SK-N-SH (cell line): ENCODE measurements at regions not wholly inside any gene's neighbourhood (a gene's known extent, or its start where the extent isn't known, plus 50 kb on each side); places are given as distances from the start of the nearest gene placed in this dataset.

ENCODE experiments used
- CTCF ChIA-PET: fragments of 300-600, 350-600 bp; formaldehyde crosslinking; extraction: SDS; loops from one replicate; lab custom pipeline; 2021; lab: Yijun Ruan, JAX
- POLR2A ChIA-PET: fragments of 350-600 bp; sonication (Branson Sonifier 250); formaldehyde crosslinking; extraction: SDS; loops from one replicate; lab custom pipeline; 2020; ENCODE audit warnings: antibody characterized with exemption, inconsistent platforms; lab: Yijun Ruan, JAX
- DNase-seq: peaks from one replicate; pipeline ENCODE4 v3.0.0; 2012
- H2AFZ ChIP-seq: fragments of 200-600 bp; sonication (generic); 2 replicates; pipeline ENCODE4 v1.8.1; 2016; ENCODE audit warnings: antibody characterized with exemption, mild to moderate bottlenecking, low read depth
- H3F3A ChIP-seq: fragments of 200-600 bp; sonication (generic); replicated peaks from 2 replicates; pipeline ENCODE3; 2016; ENCODE audit warnings: antibody characterized with exemption, mild to moderate bottlenecking; ENCODE audit not compliant: insufficient read depth
- H3K27ac ChIP-seq, 2 experiments: fragments of 200-500 bp in 1 of 2; fragments of 200-600 bp in 1 of 2; sonication (Bioruptor generic) in 1 of 2; sonication (generic), shearing (Covaris generic) in 1 of 2; 2 replicates each; pipeline versions ENCODE4 v1.5.1 to v1.6.1; 2014 to 2016; ENCODE audit warnings: low read depth in 2 of 2, inconsistent platforms in 1 of 2, low read length in 1 of 2, mild to moderate bottlenecking in 1 of 2, mixed read lengths in 1 of 2
- H3K27me3 ChIP-seq: fragments of 200-600 bp; sonication (generic), shearing (Covaris generic); 2 replicates; pipeline ENCODE4 v1.6.1; 2016; ENCODE audit warnings: mixed run types; ENCODE audit not compliant: insufficient read depth
- H3K36me3 ChIP-seq, 2 experiments: fragments of 200-500 bp in 1 of 2; fragments of 200-600 bp in 1 of 2; sonication (Bioruptor generic) in 1 of 2; sonication (generic) in 1 of 2; replicated peaks in 1 of 2; 2 replicates each; pipeline versions ENCODE3 to v1.5.1; 2014 to 2016; ENCODE audit warnings: low read length in 1 of 2, mild to moderate bottlenecking in 1 of 2; ENCODE audit not compliant: insufficient read depth in 2 of 2, control insufficient read depth in 1 of 2
- H3K4me1 ChIP-seq, 2 experiments: fragments of 200-500 bp in 1 of 2; fragments of 200-600 bp in 1 of 2; sonication (Bioruptor generic) in 1 of 2; sonication (generic), shearing (Covaris generic) in 1 of 2; 2 replicates each; pipeline versions ENCODE4 v1.5.1 to v1.6.1; 2014 to 2016; ENCODE audit warnings: low read depth in 1 of 2, low read length in 1 of 2, mixed run types in 1 of 2; ENCODE audit not compliant: insufficient read depth in 2 of 2, control insufficient read depth in 1 of 2
- H3K4me2 ChIP-seq: fragments of 200-600 bp; sonication (generic), shearing (Covaris generic); 2 replicates; pipeline ENCODE4 v1.6.1; 2017; ENCODE audit warnings: mixed run types
- H3K4me3 ChIP-seq, 2 experiments: fragments of 200-500 bp in 1 of 2; fragments of 200-600 bp in 1 of 2; sonication (Bioruptor generic) in 1 of 2; sonication (generic), shearing (Covaris generic) in 1 of 2; 2 replicates each; pipeline versions ENCODE4 v1.5.1 to v1.8.1; 2014 to 2016; ENCODE audit warnings: low read depth in 2 of 2, inconsistent platforms in 1 of 2, low read length in 1 of 2, mild to moderate bottlenecking in 1 of 2, mixed read lengths in 1 of 2, moderate library complexity in 1 of 2
- H3K79me2 ChIP-seq: fragments of 200-600 bp; sonication (generic); 2 replicates; pipeline ENCODE4 v1.8.1; 2017; ENCODE audit warnings: mild to moderate bottlenecking; ENCODE audit not compliant: insufficient read depth
- H3K9ac ChIP-seq: fragments of 200-600 bp; sonication (generic); 2 replicates; pipeline ENCODE4 v1.6.1; 2017; ENCODE audit warnings: mixed run types
- H3K9me2 ChIP-seq: fragments of 200-600 bp; sonication (generic); 2 replicates; pipeline ENCODE4 v1.6.1; 2017; ENCODE audit warnings: mixed run types
- H3K9me3 ChIP-seq: fragments of 200-600 bp; sonication (generic); 2 replicates; pipeline ENCODE4 v1.6.1; 2017; ENCODE audit warnings: mixed run types, mild to moderate bottlenecking, moderate library complexity
- H4K20me1 ChIP-seq: fragments of 200-600 bp; sonication (generic); 2 replicates; pipeline ENCODE4 v1.6.1; 2017; ENCODE audit warnings: mild to moderate bottlenecking, mixed run types; ENCODE audit not compliant: insufficient read depth
- CHD2 ChIP-seq: fragments of 150-350 bp; IDR thresholded peaks from 2 replicates; pipeline ENCODE4 v1.6.1; 2018; ENCODE audit warnings: low read length; ENCODE audit not compliant: partially characterized antibody
- ELF1 ChIP-seq: IDR thresholded peaks from 2 replicates; pipeline ENCODE4 v1.4.0; 2012
- EP300 ChIP-seq, 2 experiments: IDR thresholded peaks; 2 replicates each; pipeline versions ENCODE4 v1.4.0 to v1.6.1; 2012; ENCODE audit warnings: borderline replicate concordance in 1 of 2, low read depth in 1 of 2, low read length in 1 of 2
- EZH2phosphoT487 ChIP-seq: fragments of 200-600 bp; sonication (generic); IDR thresholded peaks from 2 replicates; pipeline ENCODE4 v1.6.1; 2017; ENCODE audit warnings: low read depth, mixed run types, mild to moderate bottlenecking, antibody characterized with exemption, moderate library complexity, borderline replicate concordance
- FOXJ3 ChIP-seq: sonication (generic); formaldehyde crosslinking; IDR thresholded peaks from 2 replicates; pipeline ENCODE4 v1.5.1; 2020; ENCODE audit warnings: mild to moderate bottlenecking, missing genetic modification reagents
- FOXM1 ChIP-seq: IDR thresholded peaks from 2 replicates; pipeline ENCODE4 v1.4.0; 2012; ENCODE audit warnings: low read depth, mild to moderate bottlenecking
- GABPA ChIP-seq: IDR thresholded peaks from 2 replicates; pipeline ENCODE4 v1.4.0; 2012; ENCODE audit warnings: low read depth, mild to moderate bottlenecking
- GATA2 ChIP-seq: sonication (generic); formaldehyde crosslinking; IDR thresholded peaks from 2 replicates; pipeline ENCODE4 v1.5.0; 2020; ENCODE audit warnings: mild to moderate bottlenecking, missing genetic modification reagents
- MXI1 ChIP-seq: IDR thresholded peaks from 2 replicates; pipeline ENCODE4 v1.6.1; 2012; ENCODE audit warnings: mild to moderate bottlenecking, low read depth, low read length, improper control_type of control experiment
- NFIC ChIP-seq: IDR thresholded peaks from 2 replicates; pipeline ENCODE4 v1.4.0; 2012; ENCODE audit warnings: borderline replicate concordance
- POLR2AphosphoS5 ChIP-seq: IDR thresholded peaks from 2 replicates; pipeline ENCODE4 v1.6.1; 2012; ENCODE audit warnings: low read depth, low read length
- RAD21 ChIP-seq: IDR thresholded peaks from 2 replicates; pipeline ENCODE4 v1.6.1; 2012; ENCODE audit warnings: mild to moderate bottlenecking, low read length
- RCOR1 ChIP-seq: fragments of 150-350 bp; IDR thresholded peaks from 2 replicates; pipeline ENCODE4 v1.6.1; 2017; ENCODE audit warnings: antibody characterized with exemption, low read length
- RFX5 ChIP-seq: IDR thresholded peaks from 2 replicates; pipeline ENCODE4 v1.6.1; 2012; ENCODE audit warnings: mild to moderate bottlenecking, improper control_type of control experiment, low read length
- RXRA ChIP-seq: IDR thresholded peaks from 2 replicates; pipeline ENCODE4 v1.4.0; 2012; ENCODE audit warnings: low read depth, mild to moderate bottlenecking, borderline replicate concordance
- SMC3 ChIP-seq: IDR thresholded peaks from 2 replicates; pipeline ENCODE4 v1.6.1; 2012; ENCODE audit warnings: low read depth, low read length, improper control_type of control experiment
- TCF12 ChIP-seq: IDR thresholded peaks from 2 replicates; pipeline ENCODE4 v1.4.0; 2012
- TEAD4 ChIP-seq: IDR thresholded peaks from 2 replicates; pipeline ENCODE4 v1.4.0; 2012; ENCODE audit warnings: mild to moderate bottlenecking, borderline replicate concordance; ENCODE audit not compliant: insufficient read depth
- YY1 ChIP-seq: IDR thresholded peaks from 2 replicates; pipeline ENCODE4 v1.4.0; 2012; ENCODE audit warnings: low read depth, mild to moderate bottlenecking
- ZBTB33 ChIP-seq: IDR thresholded peaks from 2 replicates; pipeline ENCODE4 v1.4.0; 2012; ENCODE audit warnings: low read depth, borderline replicate concordance
- WGBS: methylation state at CpG from one replicate; pipeline ENCODE4 v1.1.6; 2017; ENCODE audit warnings: low lambda C conversion rate; 5-methylcytosine and 5-hydroxymethylcytosine counted together
- TF ChIP-seq, protein P1 (sequence below): IDR thresholded peaks from 2 replicates; pipeline ENCODE4 v1.4.0; 2012; ENCODE audit warnings: low read depth, borderline replicate concordance
- TF ChIP-seq, protein P2 (sequence below): IDR thresholded peaks from 2 replicates; pipeline ENCODE4 v1.4.0; 2012; ENCODE audit warnings: low read depth

DNA sequence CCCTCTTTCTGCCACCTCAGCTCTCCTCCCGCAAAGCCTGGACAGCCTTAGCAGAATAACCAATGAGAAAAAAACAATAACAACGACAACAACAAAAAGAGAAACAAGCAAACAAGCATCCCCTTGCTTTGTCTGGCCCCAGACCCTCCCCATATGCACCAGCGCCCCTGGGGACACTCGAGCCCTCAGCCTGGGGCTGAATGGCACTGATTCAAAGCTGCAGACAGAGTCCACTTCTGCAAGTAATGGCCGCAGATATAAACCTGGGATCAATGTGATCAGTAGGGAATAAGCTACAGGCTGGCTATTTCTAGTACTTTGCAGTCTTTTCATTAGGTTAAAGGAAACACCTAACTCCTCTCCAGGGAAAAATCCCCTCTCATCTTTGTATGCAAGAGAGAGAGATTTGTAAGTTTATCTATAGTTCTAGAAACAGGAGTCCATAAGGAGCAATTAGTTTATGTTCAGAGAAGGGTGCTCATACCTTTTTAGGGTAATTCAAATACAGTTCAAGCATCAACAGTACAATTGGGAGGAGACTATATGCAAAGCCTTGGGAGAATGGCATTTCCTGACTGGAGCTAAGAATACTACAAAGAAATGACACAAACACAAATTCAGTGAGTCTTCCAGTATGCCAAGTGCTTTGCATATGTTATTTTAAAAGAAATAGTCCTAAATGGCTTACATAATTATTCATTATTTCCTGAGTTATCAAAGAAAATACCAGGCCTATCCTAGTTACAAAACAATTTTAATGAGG, 122.3 kb upstream of the DDX18 start:
- H2AFZ ChIP-seq: no peak overlapping the region
- peak overlapping the region in 1 of 2 experiments; percentile 99; a peak in 2 of 4 replicates for H3K27ac ChIP-seq
- H4K20me1 ChIP-seq: no peaks in the 10 kb centered on the region
- peaks cover 0 to 37% of the 10 kb centered on the region in 2 experiments; a peak in 2 of 4 replicates for H3K4me1 ChIP-seq
- H3K27me3 ChIP-seq: no peaks in the 10 kb centered on the region
- 10% methylated on average over 5 of the region's 5 CpGs for WGBS
- DNase-seq: no peak
- H3K9ac ChIP-seq: no peak overlapping the region
- TF ChIP-seq GATA2 (no peak), ZBTB33 (no peak), RAD21 (no peak), RCOR1 (no peak)
- no peak overlapping the region for H3K4me3 ChIP-seq
- no peaks in the 10 kb centered on the region for H3F3A ChIP-seq
- no peaks in the 10 kb centered on the region for H3K79me2 ChIP-seq
- CTCF ChIA-PET: interaction anchor here (0.9 to 1.5 kb wide), 6 partner anchors 16 to 222 kb away, joined by 3 to 6 read pairs (median 4); no protein-coding TSS in a partner anchor
- H3K9me3 ChIP-seq: no peaks in the 10 kb centered on the region
- POLR2A ChIA-PET: interaction anchor here (0.6 to 3.4 kb wide), 9 partner anchors 22 to 422 kb away, joined by 3 to 30 read pairs (median 7); no protein-coding TSS in a partner anchor
- H3K9me2 ChIP-seq: no peaks in the 10 kb centered on the region
- no peaks in the 10 kb centered on the region for H3K36me3 ChIP-seq
- H3K4me2 ChIP-seq: no peak overlapping the region

- no peaks in the 10 kb centered on the region for H3K27me3 ChIP-seq
- H2AFZ ChIP-seq: no peak overlapping the region
- no peak overlapping the region for H3K9ac ChIP-seq
- WGBS: 10% methylated on average over 4 of the region's 4 CpGs
- H3F3A ChIP-seq: no peaks in the 10 kb centered on the region
- ChIA-PET POLR2A (interaction anchor here (1.0 to 3.4 kb wide), 9 partner anchors 10 to 424 kb away, joined by 3 to 30 read pairs (median 7); no protein-coding TSS in a partner anchor), CTCF (interaction anchor here (0.9 to 2.8 kb wide), 4 partner anchors 23 to 223 kb away, joined by 3 to 12 read pairs (median 6); no protein-coding TSS in a partner anchor)
- no peaks in the 10 kb centered on the region for H4K20me1 ChIP-seq
- peak; percentile 39 for DNase-seq
- no peaks in the 10 kb centered on the region for H3K9me3 ChIP-seq
- H3K9me2 ChIP-seq: no peaks in the 10 kb centered on the region
- H3K4me3 ChIP-seq: no peak overlapping the region
- H3K27ac ChIP-seq: peak overlapping the region in 1 of 2 experiments; percentile 99; a peak in 2 of 4 replicates
- H3K36me3 ChIP-seq: no peaks in the 10 kb centered on the region
- peaks cover 0 to 37% of the 10 kb centered on the region in 2 experiments; a peak in 2 of 4 replicates for H3K4me1 ChIP-seq
- H3K4me2 ChIP-seq: no peak overlapping the region
- no peaks in the 10 kb centered on the region for H3K79me2 ChIP-seq
- TF ChIP-seq NFIC: no peak
- no peak for TF ChIP-seq GABPA
- no peak for TF ChIP-seq YY1
- no peak for TF ChIP-seq FOXM1
- TF ChIP-seq ELF1: no peak
- TF ChIP-seq, protein P1, sequence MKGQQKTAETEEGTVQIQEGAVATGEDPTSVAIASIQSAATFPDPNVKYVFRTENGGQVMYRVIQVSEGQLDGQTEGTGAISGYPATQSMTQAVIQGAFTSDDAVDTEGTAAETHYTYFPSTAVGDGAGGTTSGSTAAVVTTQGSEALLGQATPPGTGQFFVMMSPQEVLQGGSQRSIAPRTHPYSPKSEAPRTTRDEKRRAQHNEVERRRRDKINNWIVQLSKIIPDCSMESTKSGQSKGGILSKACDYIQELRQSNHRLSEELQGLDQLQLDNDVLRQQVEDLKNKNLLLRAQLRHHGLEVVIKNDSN: no peak
- peak; percentile 98 for TF ChIP-seq FOXJ3
- peak; percentile 91 for TF ChIP-seq CHD2
- peak; percentile 44 to 100; a peak in 3 of 4 replicates for TF ChIP-seq EP300 (IDR thresholded peaks at IDR 0.05; ENCODE audit: borderline replicate concordance in 1 of 2, low read depth in 1 of 2, low read length in 1 of 2)
- TF ChIP-seq MXI1: peak; percentile 60; the same call in 1 of the 2 replicates
- peak; percentile 18; the same call in 1 of the 2 replicates for TF ChIP-seq POLR2AphosphoS5
- no peak for TF ChIP-seq ZBTB33
- peak; percentile 79 for TF ChIP-seq TEAD4
- TF ChIP-seq TCF12: peak; percentile 61
- TF ChIP-seq EZH2phosphoT487: no peak
- TF ChIP-seq GATA2: peak; percentile 99
- peak; percentile 28; the same call in 1 of the 2 replicates for TF ChIP-seq SMC3
- TF ChIP-seq, protein P2, sequence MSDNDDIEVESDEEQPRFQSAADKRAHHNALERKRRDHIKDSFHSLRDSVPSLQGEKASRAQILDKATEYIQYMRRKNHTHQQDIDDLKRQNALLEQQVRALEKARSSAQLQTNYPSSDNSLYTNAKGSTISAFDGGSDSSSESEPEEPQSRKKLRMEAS: no peak
- TF ChIP-seq RXRA: no peak
- peak; percentile 36 for TF ChIP-seq RAD21
- peak; percentile 63; the same call in 1 of the 2 replicates for TF ChIP-seq RFX5
Measured at GRCh38 chr2:117693154-117693553, 121.3 kb upstream of the DDX18 start.
